AML-193 (cell line): ENCODE measurements at regions not wholly inside any gene's neighbourhood (a gene's known extent, or its start where the extent isn't known, plus 50 kb on each side); places are given as distances from the start of the nearest gene placed in this dataset.
"Not testable (repeated sequence)": the region's sequence is repeated elsewhere in the genome, so short reads cannot be mapped to it uniquely, and the experiment has no call there.

ENCODE experiments used
- DNase-seq, 2 experiments: peaks; one replicate each; lab custom pipeline; 2025; lab: John Stamatoyannopoulos, UW

DNA sequence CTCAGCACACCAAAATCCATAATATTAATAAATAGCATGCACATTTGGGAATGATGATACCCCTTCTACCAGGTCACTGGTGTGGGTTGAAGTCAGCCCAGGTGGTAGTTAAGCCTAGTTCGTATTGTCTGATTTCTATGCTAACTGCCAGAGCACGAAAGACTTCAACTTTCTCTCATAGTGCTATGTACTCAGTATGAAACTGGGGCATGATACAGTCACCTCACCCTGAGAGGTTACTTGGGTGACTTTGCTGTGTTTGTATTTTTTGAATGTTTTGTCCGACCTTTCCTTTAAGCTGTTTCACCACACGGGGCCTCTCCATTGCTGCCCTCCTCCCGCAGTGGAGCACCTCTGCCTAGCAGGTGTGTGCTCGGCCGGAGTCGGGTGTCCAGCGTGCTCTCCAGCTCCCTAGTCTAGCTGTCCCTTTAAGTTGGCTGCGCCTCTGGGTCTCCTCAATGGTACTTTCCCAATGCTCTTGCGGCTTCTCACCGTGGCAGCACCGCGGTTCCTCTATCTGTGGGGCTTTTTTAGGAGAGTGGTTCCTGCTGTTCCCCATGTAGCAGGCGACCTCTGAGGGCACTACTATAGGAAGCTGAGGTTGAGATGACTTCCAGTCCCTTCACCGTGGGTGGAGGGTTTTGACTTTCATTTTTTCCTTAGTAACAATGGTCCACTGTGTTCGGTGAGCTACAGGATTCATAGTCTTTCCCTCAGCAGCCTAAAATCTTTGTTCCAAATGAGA, 524.0 kb upstream of the PFKP start:
- no peak for DNase-seq

- no peak for DNase-seq
These were observed 526.2 kb upstream of the PFKP start for GRCh38 chr10:2541176-2541575.

DNA sequence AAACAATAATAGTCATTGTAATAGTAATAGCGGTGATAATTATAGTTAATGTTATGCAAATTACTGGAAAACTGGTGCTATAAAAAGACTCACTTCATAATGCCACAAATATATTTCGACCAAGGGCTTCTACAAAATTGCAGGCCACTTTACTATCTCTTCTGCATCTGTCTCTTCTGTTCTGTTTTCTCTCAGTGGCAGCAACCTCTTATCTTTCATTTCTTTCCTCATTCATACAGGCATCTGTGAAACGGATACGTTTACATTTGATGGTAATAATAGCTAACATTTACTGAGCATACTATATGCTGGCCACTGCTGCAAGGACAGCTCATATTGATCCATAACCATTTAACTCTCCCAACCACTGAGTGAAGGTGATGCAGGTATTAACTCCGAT, 537.4 kb upstream of the PFKP start:
- DNase-seq, result no peak

- no peak for DNase-seq
These were observed 541.6 kb upstream of the PFKP start for GRCh38 chr10:2525781-2526180.

GRCh38 chr10:2519139-2519538, 548.2 kb upstream of the PFKP start:
- no peak for DNase-seq

- DNase-seq, result no peak
These were observed 558.2 kb upstream of the PFKP start for GRCh38 chr10:2509081-2509531.

DNA sequence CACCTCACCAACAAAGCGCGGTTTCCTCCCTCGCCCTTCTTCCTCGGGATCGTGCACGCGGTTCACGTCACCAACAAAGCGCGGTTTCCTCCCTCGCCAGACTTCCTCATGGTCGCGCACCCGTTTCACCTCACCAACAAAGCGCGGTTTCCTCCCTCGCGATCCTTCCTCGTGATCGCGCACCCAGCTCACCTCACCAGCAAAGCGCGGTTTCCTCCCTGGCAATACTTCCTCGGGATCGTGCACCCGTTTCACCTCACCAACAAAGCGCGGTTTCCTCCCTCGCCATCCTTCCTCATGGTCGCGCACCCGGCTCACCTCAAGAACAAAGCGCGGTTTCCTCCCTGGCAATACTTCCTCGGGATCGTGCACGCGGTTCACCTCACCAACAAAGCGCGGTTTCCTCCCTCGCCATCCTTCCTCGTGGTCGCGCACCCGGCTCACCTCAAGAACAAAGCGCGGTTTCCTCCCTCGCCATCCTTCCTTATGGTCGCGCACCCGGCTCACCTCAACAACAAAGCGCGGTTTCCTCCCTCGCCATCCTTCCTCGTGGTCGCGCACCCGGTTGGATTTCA, 565.9 kb upstream of the PFKP start:
- DNase-seq, result not testable (repeated sequence)

DNA sequence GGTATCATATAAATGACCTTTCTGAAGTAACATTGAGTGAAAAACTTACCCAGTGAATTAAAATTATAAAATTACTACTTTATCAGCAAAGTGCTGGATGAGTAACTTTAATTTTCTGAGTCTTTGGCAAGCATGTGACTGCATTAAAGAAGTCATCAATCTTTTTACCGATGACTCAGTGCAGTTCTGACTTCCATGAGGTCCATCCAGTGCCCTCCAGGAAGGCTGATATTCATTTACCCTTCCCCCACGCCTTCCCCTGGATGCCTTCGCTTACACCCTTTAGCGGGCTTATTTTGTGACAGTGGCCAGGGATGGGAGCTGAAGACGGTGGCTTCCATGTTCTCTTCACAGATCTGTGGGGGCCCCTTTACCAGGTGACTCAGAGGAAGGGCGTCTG, 572.9 kb upstream of the PFKP start:
- no peak for DNase-seq

GRCh38 chr10:2488446-2489005, 578.8 kb upstream of the PFKP start:
- DNase-seq, result no peak

DNA sequence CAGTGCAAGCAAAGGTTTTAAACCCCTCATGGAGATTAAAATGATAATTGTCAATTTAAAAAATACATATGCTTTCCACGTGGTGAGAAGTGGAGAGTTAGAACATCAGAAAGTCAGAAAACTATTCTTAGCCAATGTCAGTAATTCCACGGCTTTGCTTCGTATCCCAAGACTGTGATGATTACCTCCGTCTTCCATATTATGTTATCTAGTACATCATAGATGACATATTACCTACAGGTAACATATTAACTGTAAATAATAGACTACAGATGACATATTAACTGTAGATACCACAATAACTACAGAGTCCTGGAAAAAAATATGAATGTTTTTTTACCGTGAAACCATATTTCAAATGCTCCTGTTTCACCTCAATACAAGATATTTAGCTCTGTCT, 579.4 kb upstream of the PFKP start:
- DNase-seq, result no peak

DNA sequence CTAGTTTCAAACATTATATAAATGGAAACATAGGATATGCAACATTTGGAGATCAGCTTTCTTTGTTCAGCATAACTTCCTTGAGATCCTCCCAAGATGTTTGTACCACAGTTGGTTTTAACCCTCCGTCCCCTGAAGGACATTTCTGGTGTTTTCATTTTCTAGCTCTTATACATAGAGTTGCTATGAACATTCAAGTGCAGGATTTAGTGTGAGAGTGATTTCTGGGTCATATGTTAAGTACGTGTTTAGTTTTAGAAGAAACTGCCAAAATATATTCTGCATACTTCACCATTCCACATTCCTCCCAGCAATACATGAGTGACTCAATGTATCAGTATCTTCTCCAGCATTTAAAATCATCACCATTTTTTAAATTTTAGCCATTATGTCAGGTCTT, 588.7 kb upstream of the PFKP start:
- DNase-seq, result no peak

DNA sequence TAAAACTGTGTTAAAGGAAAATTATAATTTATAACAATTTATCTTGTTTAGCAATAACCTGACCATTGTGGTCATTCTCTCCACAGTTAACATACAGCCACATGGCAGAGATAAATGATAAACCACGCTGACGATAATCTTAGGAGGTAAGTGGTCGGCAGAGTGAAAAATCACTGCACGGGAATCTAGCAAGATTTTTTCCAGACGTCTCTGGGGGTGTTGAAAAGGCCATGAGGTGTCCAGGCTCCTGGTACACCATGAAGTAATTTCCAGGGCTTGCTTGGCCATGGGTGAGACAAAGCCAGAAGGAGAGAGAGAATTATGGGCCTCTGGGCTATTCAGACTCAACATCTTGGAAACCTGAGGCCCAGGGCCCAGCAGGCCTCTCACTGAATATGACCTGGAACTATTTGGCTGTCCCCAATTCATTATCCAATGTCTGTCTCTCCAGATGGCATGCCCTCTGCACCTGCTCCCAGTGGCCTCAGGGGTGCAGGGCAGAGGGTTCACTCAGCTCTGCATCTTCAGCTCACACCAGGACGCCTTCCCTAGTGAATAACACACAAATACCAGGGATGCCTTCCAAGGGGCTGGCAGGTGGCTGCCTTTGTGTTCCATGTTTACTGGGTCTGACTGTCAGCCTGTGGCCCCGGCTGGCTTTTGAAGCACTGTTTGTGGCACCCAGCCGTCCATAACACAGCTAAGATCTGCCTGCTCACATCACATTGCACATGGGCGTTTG, 590.4 kb upstream of the PFKP start:
- DNase-seq, result no peak

GRCh38 chr10:2476218-2476811, 591.0 kb upstream of the PFKP start:
- DNase-seq, result no peak

DNA sequence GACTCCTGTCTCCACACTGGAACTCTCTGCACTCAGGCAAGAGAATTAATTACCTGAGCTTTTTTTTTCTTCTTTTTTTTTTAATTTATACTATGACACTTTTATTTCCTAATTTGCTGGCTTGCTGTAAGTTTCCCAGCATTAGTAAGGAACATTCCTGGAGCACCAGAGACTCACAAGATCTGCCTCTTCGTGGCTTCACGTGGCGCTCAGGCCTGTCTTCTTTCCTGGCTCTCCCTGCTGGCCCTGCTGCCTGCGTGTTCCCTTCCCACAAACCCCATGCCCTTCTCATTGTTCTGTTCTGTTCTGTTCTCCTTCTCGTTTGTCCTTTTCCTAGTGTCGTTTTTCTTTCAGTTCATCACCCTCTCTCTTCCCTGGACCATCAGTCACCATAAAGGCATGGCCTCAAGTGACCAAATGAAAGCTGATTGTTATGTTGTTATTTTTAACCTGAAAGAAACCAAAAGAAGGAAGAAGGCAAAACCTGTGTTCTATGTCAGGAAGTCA, 591.6 kb upstream of the PFKP start:
- no peak for DNase-seq

DNA sequence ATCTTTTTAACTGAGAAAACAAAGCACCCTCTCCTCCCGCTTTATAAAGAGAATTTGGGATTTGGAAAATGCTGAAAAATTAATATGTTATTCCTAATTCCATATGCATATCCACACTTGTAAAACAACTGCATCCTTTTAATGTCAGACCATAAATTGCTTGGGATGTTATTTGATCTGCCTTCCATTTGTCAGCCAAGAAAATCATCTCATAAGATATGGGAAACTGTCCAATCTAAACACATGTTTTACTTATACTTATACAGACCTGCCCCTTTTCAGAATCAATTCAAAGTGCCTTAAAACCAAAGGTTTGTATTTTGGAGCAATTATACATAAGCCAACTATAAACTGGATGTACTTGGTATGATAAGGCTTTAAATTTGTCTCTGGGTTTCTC, 595.5 kb upstream of the PFKP start:
- no peak for DNase-seq

- DNase-seq, result no peak
These were observed 597.5 kb upstream of the PFKP start for GRCh38 chr10:2469802-2470201.

- DNase-seq, result no peak
These were observed 602.9 kb upstream of the PFKP start for GRCh38 chr10:2464483-2464882.

DNA sequence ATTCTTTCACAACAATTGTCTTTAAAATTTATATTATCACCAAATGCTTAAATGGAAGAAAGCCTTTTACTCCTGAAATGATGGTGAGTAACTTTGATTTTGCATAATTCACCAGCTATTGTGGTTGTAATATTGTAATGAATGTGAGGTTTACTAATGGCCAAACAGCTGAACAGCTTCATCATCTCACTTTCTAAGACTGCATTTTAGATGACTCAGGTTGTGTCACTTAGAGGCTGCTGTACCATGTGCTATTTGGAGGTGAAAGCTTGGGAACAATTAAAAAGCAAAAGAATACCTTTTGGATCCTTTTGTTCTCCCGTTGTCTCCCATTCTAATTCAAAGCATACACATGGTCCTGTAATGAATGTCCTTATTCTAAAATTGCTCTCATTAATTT, 604.0 kb upstream of the PFKP start:
- DNase-seq, result no peak

- DNase-seq, result no peak
These were observed 604.8 kb upstream of the PFKP start for GRCh38 chr10:2462581-2462980.

DNA sequence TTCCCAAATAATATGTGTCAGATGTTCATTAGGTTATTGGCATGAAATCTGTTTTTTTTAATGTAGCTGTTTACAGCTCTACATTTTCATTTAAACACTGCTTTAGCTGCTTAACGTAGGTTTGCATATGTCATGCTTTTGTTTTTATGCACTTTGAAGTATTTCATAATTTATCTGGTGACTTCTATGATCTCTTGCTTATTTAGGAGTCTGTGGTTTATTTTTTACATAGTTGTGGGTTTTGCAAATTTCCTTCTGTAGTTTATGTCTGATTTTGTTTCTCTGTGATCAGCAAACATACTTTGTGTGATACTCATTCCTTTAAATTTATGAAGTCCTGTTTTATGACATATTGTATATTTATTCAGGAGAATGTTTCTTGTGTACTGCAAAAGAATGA, 606.5 kb upstream of the PFKP start:
- no peak for DNase-seq

DNA sequence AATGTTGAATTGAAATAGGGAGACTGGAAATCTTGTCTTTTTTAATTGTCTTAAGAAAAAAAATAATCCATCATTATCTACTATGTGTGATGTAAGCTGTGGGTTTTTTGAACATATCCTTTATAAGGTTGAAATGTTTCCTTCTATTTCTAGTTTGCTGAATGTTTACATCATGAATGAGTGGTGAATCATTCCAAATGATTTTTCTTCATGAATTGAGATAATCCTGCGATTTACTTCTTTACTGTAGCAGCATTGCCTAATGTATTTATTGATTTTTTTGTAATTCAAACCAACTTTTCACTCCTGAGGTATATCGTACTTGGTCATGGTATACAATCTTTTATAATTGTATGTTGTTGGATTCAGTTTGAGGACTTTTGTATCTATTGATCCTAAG, 607.6 kb upstream of the PFKP start:
- DNase-seq, result no peak

DNA sequence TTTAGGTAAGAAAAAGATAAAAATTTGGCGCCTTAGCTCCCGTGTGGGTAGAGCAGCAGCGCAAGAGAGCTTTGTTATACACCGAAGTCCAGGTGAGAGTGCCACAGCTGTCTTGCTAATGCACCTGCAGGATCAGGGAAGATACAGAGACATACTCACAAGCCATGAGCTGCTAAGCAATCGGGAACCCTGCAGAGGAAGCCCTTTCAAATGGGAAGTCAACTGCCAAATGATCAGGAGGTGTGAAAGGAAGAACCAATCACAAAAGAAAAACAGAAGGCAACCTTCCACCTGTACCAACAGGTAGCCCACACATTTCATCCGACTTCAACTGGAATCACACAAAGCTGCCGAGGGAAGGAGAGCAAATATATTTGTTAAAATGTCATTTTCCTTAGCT, 610.5 kb upstream of the PFKP start:
- DNase-seq, result no peak
